Hematopoietic multipotent progenitor cell treated with erythropoietin and hydrocortisone succinate and interleukin-3 and kit ligand, for 17 days (in vitro differentiated cells): ENCODE measurements at regions not wholly inside any gene's neighbourhood (a gene's known extent, or its start where the extent isn't known, plus 50 kb on each side); places are given as distances from the start of the nearest gene placed in this dataset.

Experiments
- DNase-seq: peaks from one replicate; pipeline ENCODE4 v3.0.0-alpha.2; 2015; ENCODE audit warnings: low spot score

GRCh38 chr5:175765858-175766257 lies 105.5 kb upstream of the CPLX2 start:
- no peak for DNase-seq

GRCh38 chr5:175766963-175767362 lies 104.4 kb upstream of the CPLX2 start:
- no peak for DNase-seq

GRCh38 chr5:175772747-175773533 lies 98.4 kb upstream of the CPLX2 start:
- DNase-seq: no peak

GRCh38 chr5:175773534-175774070 lies 97.8 kb upstream of the CPLX2 start:
- DNase-seq: no peak

- no peak for DNase-seq
Measured at GRCh38 chr5:175775416-175775815, 96.0 kb upstream of the CPLX2 start.

GRCh38 chr5:175778951-175779503 lies 92.4 kb upstream of the CPLX2 start:
- DNase-seq: no peak

- no peak for DNase-seq
Measured at GRCh38 chr5:175783739-175784138, 87.6 kb upstream of the CPLX2 start.

GRCh38 chr5:175784230-175784629 lies 87.1 kb upstream of the CPLX2 start:
- DNase-seq: no peak

- DNase-seq: no peak
Measured at GRCh38 chr5:175785681-175786080, 85.7 kb upstream of the CPLX2 start.

GRCh38 chr5:175788155-175788787 lies 83.1 kb upstream of the CPLX2 start:
- DNase-seq: no peak

- DNase-seq: no peak
Measured at GRCh38 chr5:175789670-175790069, 81.7 kb upstream of the CPLX2 start.

GRCh38 chr5:175790796-175791195 lies 80.6 kb upstream of the CPLX2 start:
- no peak for DNase-seq

- DNase-seq: no peak
Measured at GRCh38 chr5:175795959-175796358, 75.4 kb upstream of the CPLX2 start.

GRCh38 chr5:175796536-175797499 lies 74.6 kb upstream of the CPLX2 start:
- no peak for DNase-seq

GRCh38 chr5:175797521-175798038 lies 73.8 kb upstream of the CPLX2 start:
- DNase-seq: no peak

GRCh38 chr5:175798626-175799025 lies 72.8 kb upstream of the CPLX2 start:
- DNase-seq: no peak

GRCh38 chr5:175800656-175801081 lies 70.7 kb upstream of the CPLX2 start:
- DNase-seq: peak; percentile 15

- no peak for DNase-seq
Measured at GRCh38 chr5:175802361-175802760, 69.0 kb upstream of the CPLX2 start.

GRCh38 chr5:175803254-175803653 lies 68.1 kb upstream of the CPLX2 start:
- DNase-seq: no peak

GRCh38 chr5:175803736-175804454 lies 67.5 kb upstream of the CPLX2 start:
- DNase-seq: no peak
